ENCODE measurements at regions not wholly inside any gene's neighbourhood (a gene's known extent, or its start where the extent isn't known, plus 50 kb on each side); places are given as distances from the start of the nearest gene placed in this dataset.

GRCh38 chr15:87649175-87649574 is 607.4 kb downstream of the NTRK3 start:
- TF ChIP-seq JUNB (IDR thresholded peaks at IDR 0.05; ENCODE audit: unreplicated experiment) = no peak
- TF ChIP-seq NANOG (IDR thresholded peaks at IDR 0.05; ENCODE audit: borderline replicate concordance) = no peak
- TF ChIP-seq ZNF331 (CRISPR knock-in tag; IDR thresholded peaks at IDR 0.05; ENCODE audit: low read depth) = no peak
- TF ChIP-seq ZNF114 (CRISPR knock-in tag; IDR thresholded peaks at IDR 0.05) = no peak
- TF ChIP-seq EZH2 (IDR thresholded peaks at IDR 0.05; ENCODE audit: low read depth, unreplicated experiment) = no peak
- no peak for TF ChIP-seq STAT1 (IDR thresholded peaks at IDR 0.05; ENCODE audit: unreplicated experiment)
- no peak for TF ChIP-seq CREB1 (CRISPR knock-in tag; IDR thresholded peaks at IDR 0.05; ENCODE audit: low read depth)
- peaks cover 2% of the 10 kb centered on the region for H3K27me3 Mint-ChIP-seq (ENCODE audit: insufficient read depth, low read depth, poor library complexity)
- no peaks in the 10 kb centered on the region for H3K36me3 Mint-ChIP-seq (ENCODE audit: low read depth)
- no peaks in the 10 kb centered on the region for H3K4me1 ChIP-seq (ENCODE audit: insufficient read depth)
- H3K79me2 ChIP-seq (replicated peaks; ENCODE audit: insufficient read depth) = no peaks in the 10 kb centered on the region
- no peaks in the 10 kb centered on the region; the same call in 2 of the 3 replicates for H3K9me3 Mint-ChIP-seq
- H2AFZ ChIP-seq = no peak overlapping the region
- no peaks in the 10 kb centered on the region for H3F3A ChIP-seq (replicated peaks; ENCODE audit: low read depth)
- no peak for ATAC-seq
- DNase-seq (ENCODE audit: low spot score) = no peak
- H3K9me2 ChIP-seq (ENCODE audit: insufficient read depth) = no peaks in the 10 kb centered on the region
- no peaks in the 10 kb centered on the region for H4K20me1 ChIP-seq (replicated peaks; ENCODE audit: insufficient read depth)
- no peak overlapping the region for H3K4me3 ChIP-seq
- no peaks in the 10 kb centered on the region for H3K36me3 ChIP-seq (ENCODE audit: insufficient read depth)
- H3K4me2 ChIP-seq = no peak overlapping the region
- no peak overlapping the region for H3K27ac Mint-ChIP-seq
- H3K27ac ChIP-seq (ENCODE audit: low read depth) = no peak overlapping the region
- H3K4me1 Mint-ChIP-seq = peaks cover 5% of the 10 kb centered on the region; the same call in 2 of the 3 replicates
- no peaks in the 10 kb centered on the region for H3K27me3 ChIP-seq (ENCODE audit: insufficient read depth)
- H3K4me3 Mint-ChIP-seq = no peak overlapping the region

DNA sequence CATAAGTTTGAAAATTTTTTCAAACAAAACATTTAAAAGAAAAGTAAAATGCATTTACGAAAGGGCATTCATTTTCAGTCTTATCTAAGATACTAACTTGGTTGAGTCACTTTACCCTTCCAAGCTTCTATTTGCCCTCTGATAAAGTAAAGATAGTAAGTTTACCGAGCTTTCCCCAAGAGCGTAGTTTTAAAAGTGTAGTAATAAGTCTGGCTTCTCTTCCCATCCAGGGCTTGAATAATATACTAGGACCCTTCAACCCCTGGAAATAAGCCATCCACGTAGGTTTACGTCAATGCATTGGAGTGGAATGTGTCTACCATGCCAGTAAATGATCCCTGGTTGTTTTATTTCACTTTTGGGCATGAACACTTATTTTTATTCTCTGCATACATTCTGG is 608.3 kb downstream of the NTRK3 start:
- no peak for ATAC-seq
- TF ChIP-seq ZNF462 (CRISPR knock-in tag; IDR thresholded peaks at IDR 0.05) = no peak
- TF ChIP-seq, protein P1, sequence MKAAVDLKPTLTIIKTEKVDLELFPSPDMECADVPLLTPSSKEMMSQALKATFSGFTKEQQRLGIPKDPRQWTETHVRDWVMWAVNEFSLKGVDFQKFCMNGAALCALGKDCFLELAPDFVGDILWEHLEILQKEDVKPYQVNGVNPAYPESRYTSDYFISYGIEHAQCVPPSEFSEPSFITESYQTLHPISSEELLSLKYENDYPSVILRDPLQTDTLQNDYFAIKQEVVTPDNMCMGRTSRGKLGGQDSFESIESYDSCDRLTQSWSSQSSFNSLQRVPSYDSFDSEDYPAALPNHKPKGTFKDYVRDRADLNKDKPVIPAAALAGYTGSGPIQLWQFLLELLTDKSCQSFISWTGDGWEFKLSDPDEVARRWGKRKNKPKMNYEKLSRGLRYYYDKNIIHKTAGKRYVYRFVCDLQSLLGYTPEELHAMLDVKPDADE (IDR thresholded peaks at IDR 0.05) = no peak
- no peak for TF ChIP-seq CTCF (conservative IDR thresholded peaks at IDR 0.05; ENCODE audit: low read depth in 2 of 2)
- TF ChIP-seq STAT1 (IDR thresholded peaks at IDR 0.05; ENCODE audit: unreplicated experiment) = no peak
- TF ChIP-seq CREB1 (CRISPR knock-in tag; IDR thresholded peaks at IDR 0.05; ENCODE audit: low read depth) = no peak
- TF ChIP-seq POLR2AphosphoS5 (IDR thresholded peaks at IDR 0.05; ENCODE audit: low read depth) = no peak
- TF ChIP-seq JUNB (IDR thresholded peaks at IDR 0.05; ENCODE audit: unreplicated experiment) = no peak
- TF ChIP-seq EZH2phosphoT487 (IDR thresholded peaks at IDR 0.05; ENCODE audit: unreplicated experiment) = no peak
- no peak for TF ChIP-seq ZNF114 (CRISPR knock-in tag; IDR thresholded peaks at IDR 0.05)

More for the DNA sequence above, 608.3 kb downstream of the NTRK3 start:
- no peak overlapping the region for H3K27ac Mint-ChIP-seq
- peaks cover 2% of the 10 kb centered on the region for H3K27me3 Mint-ChIP-seq (ENCODE audit: insufficient read depth, low read depth, poor library complexity)
- no peak overlapping the region for H3K4me2 ChIP-seq
- peaks cover 5% of the 10 kb centered on the region; the same call in 2 of the 3 replicates for H3K4me1 Mint-ChIP-seq
- H3K27me3 ChIP-seq (ENCODE audit: insufficient read depth) = no peaks in the 10 kb centered on the region
- H3K4me3 ChIP-seq = no peak overlapping the region
- no peaks in the 10 kb centered on the region for H3K4me1 ChIP-seq (ENCODE audit: insufficient read depth)
- H3K36me3 ChIP-seq (ENCODE audit: insufficient read depth) = no peaks in the 10 kb centered on the region
- no peak overlapping the region for H3K27ac ChIP-seq (ENCODE audit: low read depth)
- H3K4me3 Mint-ChIP-seq = no peak overlapping the region
- no peaks in the 10 kb centered on the region for H3K36me3 Mint-ChIP-seq (ENCODE audit: low read depth)
- H3K9me2 ChIP-seq (ENCODE audit: insufficient read depth) = no peaks in the 10 kb centered on the region
- no peaks in the 10 kb centered on the region; the same call in 1 of the 3 replicates for H3K9me3 Mint-ChIP-seq
- H3F3A ChIP-seq (replicated peaks; ENCODE audit: low read depth) = no peaks in the 10 kb centered on the region
- H3K79me2 ChIP-seq (replicated peaks; ENCODE audit: insufficient read depth) = no peaks in the 10 kb centered on the region
- H4K20me1 ChIP-seq (replicated peaks; ENCODE audit: insufficient read depth) = no peaks in the 10 kb centered on the region
- no peak overlapping the region for H2AFZ ChIP-seq
- DNase-seq (ENCODE audit: low spot score) = no peak
